NT2/D1 (cell line): ENCODE measurements at regions not wholly inside any gene's neighbourhood (a gene's known extent, or its start where the extent isn't known, plus 50 kb on each side); places are given as distances from the start of the nearest gene placed in this dataset.

Source experiments
- SUZ12 ChIP-seq: IDR thresholded peaks from 2 replicates; pipeline ENCODE4 v1.6.1; 2011; ENCODE audit not compliant: insufficient read length, insufficient read depth; ENCODE audit errors: extremely low read depth
- YY1 ChIP-seq: IDR thresholded peaks from 2 replicates; pipeline ENCODE4 v1.6.1; 2011; ENCODE audit not compliant: insufficient read length, insufficient read depth
- ZNF274 ChIP-seq: IDR thresholded peaks from 2 replicates; pipeline ENCODE4 v1.6.1; 2011; ENCODE audit warnings: mild to moderate bottlenecking, low read depth, low read length

DNA sequence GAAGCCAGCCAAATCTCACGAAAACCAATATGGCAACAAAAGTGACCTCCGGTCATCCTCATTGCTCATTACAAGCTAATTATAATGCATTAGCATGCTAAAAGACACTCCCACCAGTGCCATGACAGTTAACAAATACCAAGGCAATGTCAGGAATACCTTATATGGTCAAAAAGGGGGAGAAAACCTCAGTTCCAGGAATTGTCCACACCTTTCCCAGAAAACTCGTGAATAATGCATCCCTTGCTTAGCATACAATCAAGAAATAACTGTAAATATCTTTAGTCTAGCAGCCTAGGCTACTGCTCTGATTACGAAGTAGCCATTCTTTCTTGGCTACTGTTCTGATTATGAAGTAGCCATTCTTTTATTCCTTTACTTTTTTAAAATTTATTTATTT is 112.5 kb upstream of the FKBP1C start:
- TF ChIP-seq ZNF274 (no peak), YY1 (no peak), SUZ12 (no peak)
